GM18519 (cell line): ENCODE measurements at regions not wholly inside any gene's neighbourhood (a gene's known extent, or its start where the extent isn't known, plus 50 kb on each side); places are given as distances from the start of the nearest gene placed in this dataset.
"Not testable (repeated sequence)": the region's sequence is repeated elsewhere in the genome, so short reads cannot be mapped to it uniquely, and the experiment has no call there.

ENCODE experiments used
- ATAC-seq: cut with Tn5 transposase; IDR thresholded peaks from one replicate; pipeline ENCODE4 v1.9.1; 2021; ENCODE audit warnings: mild to moderate bottlenecking, moderate library complexity; ENCODE audit not compliant: unreplicated experiment, low FRiP score

- ATAC-seq: no peak
Measured at GRCh38 chr15:100733101-100733842, 130.9 kb downstream of the ASB7 start.

- not testable (repeated sequence) for ATAC-seq
Measured at GRCh38 chr15:100733843-100734185, 131.4 kb downstream of the ASB7 start.

GRCh38 chr15:100734586-100734985 lies 132.2 kb downstream of the ASB7 start:
- ATAC-seq: no peak

GRCh38 chr15:100735129-100736053 lies 133.0 kb downstream of the ASB7 start:
- ATAC-seq: no peak

- no peak for ATAC-seq
Measured at GRCh38 chr15:100737214-100737613, 134.8 kb downstream of the ASB7 start.

- no peak for ATAC-seq
Measured at GRCh38 chr15:100738614-100739013, 136.2 kb downstream of the ASB7 start.

- no peak for ATAC-seq
Measured at GRCh38 chr15:100740138-100740537, 137.7 kb downstream of the ASB7 start.

- ATAC-seq: no peak
Measured at GRCh38 chr15:100751585-100751984, 128.0 kb upstream of the ALDH1A3 start.

- no peak for ATAC-seq
Measured at GRCh38 chr15:100753503-100753902, 126.1 kb upstream of the ALDH1A3 start.

GRCh38 chr15:100757661-100758060 lies 122.0 kb upstream of the ALDH1A3 start:
- no peak for ATAC-seq

GRCh38 chr15:100758555-100758954 lies 121.1 kb upstream of the ALDH1A3 start:
- ATAC-seq: no peak

GRCh38 chr15:100759106-100759505 lies 120.5 kb upstream of the ALDH1A3 start:
- no peak for ATAC-seq

- ATAC-seq: no peak
Measured at GRCh38 chr15:100759698-100760356, 119.8 kb upstream of the ALDH1A3 start.

GRCh38 chr15:100760357-100760903 lies 119.2 kb upstream of the ALDH1A3 start:
- no peak for ATAC-seq

- ATAC-seq: no peak
Measured at GRCh38 chr15:100761290-100761935, 118.2 kb upstream of the ALDH1A3 start.

GRCh38 chr15:100762289-100762688 lies 117.3 kb upstream of the ALDH1A3 start:
- no peak for ATAC-seq

- no peak for ATAC-seq
Measured at GRCh38 chr15:100762913-100763834, 116.5 kb upstream of the ALDH1A3 start.

GRCh38 chr15:100763835-100764750 lies 115.5 kb upstream of the ALDH1A3 start:
- ATAC-seq: no peak
